GM19452 (cell line): ENCODE measurements at regions not wholly inside any gene's neighbourhood (a gene's known extent, or its start where the extent isn't known, plus 50 kb on each side); places are given as distances from the start of the nearest gene placed in this dataset.
A peak's percentile ranks its signal among the peaks of the same experiment; 100 is the strongest.
"Not testable (repeated sequence)": the region's sequence is repeated elsewhere in the genome, so short reads cannot be mapped to it uniquely, and the experiment has no call there.

Source experiments
- ATAC-seq: cut with Tn5 transposase; IDR thresholded peaks from one replicate; pipeline ENCODE4 v1.9.1; 2021; ENCODE audit not compliant: unreplicated experiment

GRCh38 chr7:142575351-142575750, 173.9 kb upstream of the PRSS1 start:
- not testable (repeated sequence) for ATAC-seq

GRCh38 chr7:142571581-142571980, 177.7 kb upstream of the PRSS1 start:
- no peak for ATAC-seq

DNA sequence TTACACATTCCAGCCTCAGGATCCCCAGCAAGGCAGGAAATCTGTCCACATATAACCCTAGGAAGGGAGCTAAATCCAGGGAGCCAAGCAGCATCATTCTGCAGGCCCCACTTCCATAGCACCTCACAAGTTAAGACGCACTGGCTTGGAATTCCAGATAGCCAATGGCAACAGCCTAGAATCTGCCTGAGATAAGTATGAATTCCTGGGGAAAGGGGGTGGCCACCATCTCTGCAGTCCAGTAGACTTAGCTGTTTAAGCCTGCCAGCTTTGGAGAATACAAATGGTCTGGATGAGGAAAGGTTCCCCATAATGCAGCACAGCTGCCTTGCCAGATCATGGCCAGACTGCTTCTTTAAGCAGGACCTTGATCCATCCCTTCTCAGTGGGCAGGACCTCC, 179.4 kb upstream of the PRSS1 start:
- ATAC-seq: no peak

GRCh38 chr7:142568435-142569097, 180.7 kb upstream of the PRSS1 start:
- ATAC-seq: no peak

DNA sequence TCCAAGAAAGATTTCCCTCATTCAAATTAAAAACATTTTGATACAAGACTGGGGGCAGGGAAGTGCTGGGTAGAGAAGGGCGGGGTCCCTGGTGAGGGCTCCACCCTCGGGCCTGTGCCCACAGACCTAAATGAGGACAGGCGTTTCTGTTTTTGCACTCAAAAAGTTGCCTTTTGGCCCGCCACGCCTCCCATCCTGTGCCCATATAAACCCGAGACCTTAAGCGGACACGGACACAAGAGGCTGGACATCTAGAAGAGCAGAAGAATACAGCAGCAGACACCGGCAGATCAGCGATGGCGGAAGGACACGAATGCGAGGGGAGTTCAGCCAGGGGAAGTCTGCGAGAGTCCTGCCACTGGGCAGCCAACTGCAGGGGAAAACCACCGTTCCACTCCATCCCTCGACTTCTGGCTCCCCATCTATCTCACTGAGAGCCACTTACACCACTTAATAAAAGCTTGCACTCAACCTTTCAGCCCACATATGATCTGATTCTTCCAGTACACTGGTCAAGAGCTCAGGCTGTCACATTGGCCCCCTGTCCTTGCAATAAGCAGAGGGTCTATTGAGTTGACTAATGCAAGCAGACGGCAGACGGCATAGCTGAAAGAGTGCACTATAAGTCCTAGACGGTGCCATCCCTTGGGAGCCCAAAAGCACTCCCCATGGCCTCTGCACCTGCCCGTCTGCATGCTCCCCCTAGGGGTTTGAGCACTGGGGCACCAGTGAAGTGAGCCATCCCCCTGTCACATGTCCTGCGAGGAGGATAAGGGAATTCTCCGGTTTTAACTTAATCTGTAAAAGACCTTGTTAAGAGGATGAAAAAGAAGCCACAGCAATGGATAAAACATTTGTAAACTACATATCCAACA, 181.8 kb upstream of the PRSS1 start:
- no peak for ATAC-seq

DNA sequence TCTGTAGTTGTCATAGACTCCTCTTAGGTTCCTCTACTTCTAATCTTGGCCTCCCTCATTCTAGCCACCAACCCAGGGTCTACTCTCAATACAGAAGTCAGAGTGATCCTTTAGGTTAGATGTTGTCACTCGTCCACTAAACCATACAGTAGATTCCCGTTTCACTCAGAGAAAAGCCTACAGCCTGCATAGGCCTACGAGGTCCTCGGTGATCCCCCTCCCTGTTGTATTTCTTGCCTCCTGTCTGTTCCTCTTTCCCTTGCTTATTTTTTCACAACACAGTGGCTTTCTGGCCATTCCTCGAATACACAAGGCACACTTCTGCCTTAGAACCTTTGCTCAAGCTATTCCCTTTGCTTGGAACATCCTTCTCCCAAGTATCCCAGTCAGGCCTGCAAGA, 183.0 kb upstream of the PRSS1 start:
- no peak for ATAC-seq

GRCh38 chr7:142564125-142564524, 185.1 kb upstream of the PRSS1 start:
- ATAC-seq: not testable (repeated sequence)

DNA sequence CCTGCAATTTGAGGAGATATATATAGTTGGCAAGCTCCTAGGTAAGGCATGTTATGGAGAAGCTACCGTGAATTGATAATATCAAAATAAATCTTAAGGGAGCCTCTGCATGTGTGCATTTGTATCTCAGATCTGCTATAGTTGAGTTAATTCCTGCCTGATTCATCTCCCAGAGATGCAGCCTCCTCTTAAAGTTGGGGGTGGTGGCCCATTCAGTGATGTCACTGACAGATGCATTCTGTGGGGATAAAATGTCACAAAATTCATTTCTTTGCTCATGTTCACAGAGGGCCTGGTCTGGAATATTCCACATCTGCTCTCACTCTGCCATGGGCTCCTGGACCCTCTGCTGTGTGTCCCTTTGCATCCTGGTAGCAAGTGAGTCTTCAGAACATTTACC, 185.8 kb upstream of the PRSS1 start:
- ATAC-seq: no peak

DNA sequence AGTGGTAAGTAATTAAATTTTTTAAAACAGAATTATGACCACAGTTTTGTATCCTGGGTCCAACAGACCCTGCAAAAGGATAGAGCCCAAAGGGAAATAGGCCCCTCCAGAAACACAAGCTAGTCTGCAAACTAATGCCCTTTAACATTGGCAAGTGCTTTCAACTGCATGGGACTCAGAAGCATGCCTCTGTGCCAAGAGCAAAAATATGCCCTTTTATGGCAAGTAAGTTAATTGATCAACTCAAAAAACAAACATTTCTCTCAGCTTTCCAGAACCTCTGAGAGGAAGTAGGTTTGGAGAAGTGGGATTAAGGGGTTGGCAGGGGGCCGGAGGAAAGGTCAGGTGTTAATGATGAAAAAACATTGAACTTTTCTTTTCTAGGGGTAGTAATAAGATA, 186.6 kb upstream of the PRSS1 start:
- no peak for ATAC-seq

DNA sequence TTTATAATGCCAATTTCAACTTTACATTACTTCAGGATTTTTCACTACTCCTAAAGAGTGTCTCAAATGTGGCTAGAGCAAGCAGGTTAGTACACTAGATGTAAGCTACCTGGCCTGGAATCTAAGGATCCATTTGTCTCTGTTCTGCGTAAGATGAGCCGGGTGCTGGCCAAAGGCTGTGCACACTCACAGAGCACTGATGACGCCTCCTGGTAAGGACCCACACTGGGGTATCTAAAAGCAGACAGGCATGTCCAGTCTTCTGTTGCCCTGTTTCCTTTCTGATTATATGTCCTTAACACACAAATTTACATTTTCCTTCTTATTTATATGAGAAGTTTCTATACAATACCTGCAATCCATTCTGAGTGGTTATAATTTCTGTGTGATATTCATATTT, 187.9 kb upstream of the PRSS1 start:
- not testable (repeated sequence) for ATAC-seq

DNA sequence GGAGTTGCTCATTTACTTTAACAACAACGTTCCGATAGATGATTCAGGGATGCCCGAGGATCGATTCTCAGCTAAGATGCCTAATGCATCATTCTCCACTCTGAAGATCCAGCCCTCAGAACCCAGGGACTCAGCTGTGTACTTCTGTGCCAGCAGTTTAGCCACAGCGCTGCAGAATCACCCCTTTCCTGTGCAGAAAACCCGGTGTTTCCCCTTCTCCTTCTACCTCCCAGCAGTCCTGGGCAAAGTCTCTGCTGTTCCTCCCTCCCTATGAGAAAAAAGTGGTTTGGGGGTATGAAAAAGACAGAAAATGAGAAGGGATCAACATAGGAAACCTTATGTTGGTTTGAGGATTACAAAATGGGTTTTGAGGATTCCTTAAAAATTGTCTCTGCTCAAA, 188.5 kb upstream of the PRSS1 start:
- ATAC-seq: not testable (repeated sequence)

GRCh38 chr7:142560166-142560565, 189.1 kb upstream of the PRSS1 start:
- ATAC-seq: no peak

DNA sequence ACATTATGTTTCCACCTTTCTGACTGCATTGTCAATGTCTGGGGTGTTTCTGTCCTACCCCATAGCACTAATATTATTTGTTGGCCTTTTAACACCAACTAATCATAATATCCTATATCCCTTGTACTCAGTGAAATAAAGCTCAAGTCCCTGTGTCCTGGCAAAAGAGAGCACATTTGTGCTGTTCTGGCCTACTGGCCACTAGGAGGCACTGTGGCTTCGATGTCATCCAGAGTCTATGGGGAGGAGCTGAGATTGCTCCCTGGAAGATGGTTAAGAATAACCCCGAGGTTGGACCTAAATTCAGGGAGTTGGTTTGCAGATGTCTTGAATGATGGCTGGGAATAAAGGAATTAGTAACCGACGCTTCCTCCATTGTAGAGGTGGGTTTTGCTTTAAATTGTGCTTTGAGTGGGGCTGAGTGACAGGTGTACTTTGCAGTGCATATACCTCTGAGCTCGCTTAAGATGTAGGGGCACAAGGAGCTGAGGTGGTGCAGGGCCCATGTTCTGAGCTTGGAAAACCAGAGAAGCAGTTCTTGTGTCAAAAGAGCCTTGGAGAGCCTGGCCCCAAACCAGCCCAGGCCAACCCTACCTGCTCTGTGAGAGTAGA, 191.2 kb upstream of the PRSS1 start:
- peak; percentile 90 for ATAC-seq

GRCh38 chr7:142556740-142557139, 192.5 kb upstream of the PRSS1 start:
- ATAC-seq: no peak

DNA sequence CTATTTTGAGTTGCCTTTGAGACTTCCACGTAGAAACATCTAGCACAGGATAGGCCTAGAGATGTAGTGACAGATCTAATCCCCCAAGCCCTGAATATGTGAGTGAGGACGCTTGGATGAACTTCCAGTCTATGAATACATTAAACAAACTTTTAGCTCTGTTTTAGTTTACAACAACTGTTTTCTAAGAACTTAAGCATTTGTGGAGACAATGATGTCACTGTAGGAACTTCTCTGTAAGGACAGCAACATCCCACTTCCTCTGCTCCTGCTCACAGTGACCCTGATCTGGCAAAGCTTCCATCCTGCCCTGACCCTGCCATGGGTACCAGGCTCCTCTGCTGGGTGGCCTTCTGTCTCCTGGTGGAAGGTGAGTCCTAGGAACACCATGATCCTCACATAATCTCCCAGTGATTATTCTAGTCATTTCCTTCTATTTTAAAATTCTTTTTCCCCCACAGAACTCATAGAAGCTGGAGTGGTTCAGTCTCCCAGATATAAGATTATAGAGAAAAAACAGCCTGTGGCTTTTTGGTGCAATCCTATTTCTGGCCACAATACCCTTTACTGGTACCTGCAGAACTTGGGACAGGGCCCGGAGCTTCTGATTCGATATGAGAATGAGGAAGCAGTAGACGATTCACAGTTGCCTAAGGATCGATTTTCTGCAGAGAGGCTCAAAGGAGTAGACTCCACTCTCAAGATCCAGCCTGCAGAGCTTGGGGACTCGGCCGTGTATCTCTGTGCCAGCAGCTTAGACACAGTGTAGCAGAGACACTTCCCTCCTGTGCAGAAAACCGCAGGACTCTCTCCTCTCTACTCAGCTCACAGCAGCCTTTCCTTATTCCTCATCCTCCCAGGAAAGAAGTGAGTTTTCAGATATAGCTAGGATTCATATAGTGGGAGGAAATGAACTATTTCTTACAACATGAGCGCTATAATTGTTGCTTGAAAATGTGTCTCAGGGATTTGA, 194.4 kb upstream of the PRSS1 start:
- ATAC-seq: no peak

- ATAC-seq: no peak
Observed at GRCh38 chr7:142553216-142553615, 196.1 kb upstream of the PRSS1 start.

- no peak for ATAC-seq
Observed at GRCh38 chr7:142548978-142549377, 200.3 kb upstream of the PRSS1 start.

GRCh38 chr7:142546452-142546851, 202.8 kb upstream of the PRSS1 start:
- ATAC-seq: no peak

- no peak for ATAC-seq
Observed at GRCh38 chr7:142542942-142543341, 206.3 kb upstream of the PRSS1 start.

- ATAC-seq: no peak
Observed at GRCh38 chr7:142542105-142542504, 207.2 kb upstream of the PRSS1 start.

GRCh38 chr7:142540371-142540770, 208.9 kb upstream of the PRSS1 start:
- ATAC-seq: no peak
